K562 (cell line): ENCODE measurements at regions not wholly inside any gene's neighbourhood (a gene's known extent, or its start where the extent isn't known, plus 50 kb on each side); places are given as distances from the start of the nearest gene placed in this dataset.

ENCODE experiments used
- ATF2 ChIP-seq: sonication (generic); formaldehyde crosslinking; IDR thresholded peaks from 2 replicates; pipeline ENCODE4 v1.8.1; 2022; ENCODE audit warnings: missing genetic modification reagents
- BCL6 ChIP-seq: fragments of 250-450 bp; sonication (Bioruptor Pico); IDR thresholded peaks from 2 replicates; pipeline ENCODE4 v1.4.0; 2020
- CBFA2T3 ChIP-seq: fragments of 450-650 bp; IDR thresholded peaks from 2 replicates; pipeline ENCODE4 v1.6.1; 2017
- CGGBP1 ChIP-seq: fragments of 250-450 bp; sonication (Bioruptor Pico); IDR thresholded peaks from 2 replicates; pipeline ENCODE4 v1.9.0; 2021; ENCODE audit warnings: mild to moderate bottlenecking
- E2F3 ChIP-seq: fragments of 250-450 bp; sonication (Bioruptor Pico); IDR thresholded peaks from 2 replicates; pipeline ENCODE4 v1.4.0; 2020; ENCODE audit warnings: mild to moderate bottlenecking
- ETV1 ChIP-seq: fragments of 450-650 bp; conservative IDR thresholded peaks from 2 replicates; pipeline ENCODE4 v1.6.1; 2016; ENCODE audit warnings: missing genetic modification characterization, control low read depth, low read depth, missing compliant biosample characterization
- FOXM1 ChIP-seq, 2 experiments: fragments of 450-650 bp in 1 of 2; sonication (generic) in 1 of 2; formaldehyde crosslinking in 1 of 2; IDR thresholded peaks; 2 replicates each; pipeline versions ENCODE4 v1.6.1 to v1.9.0; 2017 to 2022; ENCODE audit warnings: low read depth in 2 of 2, mild to moderate bottlenecking in 2 of 2, missing genetic modification reagents in 1 of 2, moderate library complexity in 1 of 2
- GATA2 ChIP-seq: sonication (generic); formaldehyde crosslinking; IDR thresholded peaks from 2 replicates; pipeline ENCODE4 v1.4.0; 2020; ENCODE audit warnings: mild to moderate bottlenecking, missing genetic modification reagents
- NCOR1 ChIP-seq: fragments of 450-650 bp; IDR thresholded peaks from 2 replicates; pipeline ENCODE4 v1.6.1; 2016; ENCODE audit warnings: mild to moderate bottlenecking, moderate library complexity
- NR3C1 ChIP-seq: sonication (generic); formaldehyde crosslinking; IDR thresholded peaks from 2 replicates; pipeline ENCODE4 v1.8.1; 2022; ENCODE audit warnings: missing genetic modification reagents
- POLR2AphosphoS5 ChIP-seq: IDR thresholded peaks from 2 replicates; pipeline ENCODE4 v1.6.1; 2011; ENCODE audit warnings: mild to moderate bottlenecking, low read depth, low read length, moderate library complexity; ENCODE audit not compliant: control insufficient read depth, insufficient read depth
- POU5F1 ChIP-seq: fragments of 150-350 bp; IDR thresholded peaks from 2 replicates; pipeline ENCODE4 v1.6.1; 2014; ENCODE audit warnings: borderline replicate concordance, low read length, low read depth, mild to moderate bottlenecking; ENCODE audit not compliant: partially characterized antibody
- SREBF2 ChIP-seq: sonication (generic); formaldehyde crosslinking; IDR thresholded peaks from 2 replicates; pipeline ENCODE4 v1.4.0; 2020; ENCODE audit warnings: mild to moderate bottlenecking, missing genetic modification reagents
- SRF ChIP-seq, 2 experiments: fragments of 250-450, 450-650 bp in 1 of 2; sonication (Bioruptor Pico) in 1 of 2; sonication (generic) in 1 of 2; formaldehyde crosslinking; IDR thresholded peaks; 2 replicates each; pipeline versions ENCODE4 v1.5.0 to v1.5.1; 2020 to 2022; ENCODE audit warnings: mild to moderate bottlenecking in 1 of 2, missing genetic modification reagents in 1 of 2
- TARDBP ChIP-seq: fragments of 450-650 bp; IDR thresholded peaks from 2 replicates; pipeline ENCODE4 v1.6.1; 2016
- TCFL5 ChIP-seq: fragments of 250-450 bp; sonication (Bioruptor Pico); conservative IDR thresholded peaks from 2 replicates; pipeline ENCODE4 v1.6.1; 2021; ENCODE audit warnings: mild to moderate bottlenecking, moderate library complexity, matching md5 sums
- ZNF407 ChIP-seq: fragments of 450-650 bp; IDR thresholded peaks from 2 replicates; pipeline ENCODE4 v1.6.1; 2016; ENCODE audit warnings: low read depth
- ZNF41 ChIP-seq: fragments of 250-450 bp; sonication (Bioruptor Pico); conservative IDR thresholded peaks from 2 replicates; pipeline ENCODE4 v1.4.0; 2020; ENCODE audit warnings: mild to moderate bottlenecking
- ZNF780A ChIP-seq: fragments of 250-450 bp; sonication (Bioruptor Pico); IDR thresholded peaks from 2 replicates; pipeline ENCODE4 v1.5.0; 2021; ENCODE audit warnings: mild to moderate bottlenecking

GRCh38 chr6:27545271-27546046, 72.6 kb upstream of the ZNF184 start (continued):
- peak; percentile 74 for TF ChIP-seq ZNF407
- no peak for TF ChIP-seq NR3C1 (CRISPR knock-in tag)
- no peak for TF ChIP-seq POU5F1
- peak in 1 of 2 experiments; percentile 16; a peak in 1 of 4 replicates for TF ChIP-seq SRF (CRISPR knock-in tag; IDR thresholded peaks at IDR 0.05)
- peak; percentile 18; the same call in 1 of the 2 replicates for TF ChIP-seq GATA2
- peak; percentile 87 for TF ChIP-seq E2F3
- TF ChIP-seq ZNF780A (CRISPR knock-in tag): no peak
- no peak for TF ChIP-seq TCFL5 (CRISPR knock-in tag)
- TF ChIP-seq BCL6: no peak
- no peak for TF ChIP-seq NCOR1
- peak; percentile 80; the same call in 1 of the 2 replicates for TF ChIP-seq SREBF2 (CRISPR knock-in tag)
- TF ChIP-seq POLR2AphosphoS5: no peak
- TF ChIP-seq FOXM1 (IDR thresholded peaks at IDR 0.05; ENCODE audit: low read depth): peak; percentile 62
- peak; percentile 80; the same call in 1 of the 2 replicates for TF ChIP-seq FOXM1 (CRISPR knock-in tag; IDR thresholded peaks at IDR 0.05; ENCODE audit: low read depth)
- no peak for TF ChIP-seq ZNF41 (CRISPR knock-in tag)
- TF ChIP-seq ETV1 (tag): peak; percentile 45
- TF ChIP-seq ATF2: no peak
- TF ChIP-seq CBFA2T3: 0 out of 2 replicates have a peak, but pooled peaks have one; percentile 4
- peak; percentile 63; the same call in 1 of the 2 replicates for TF ChIP-seq TARDBP
- TF ChIP-seq CGGBP1 (CRISPR knock-in tag): no peak
